KMS-11 (cell line): ENCODE measurements at regions not wholly inside any gene's neighbourhood (a gene's known extent, or its start where the extent isn't known, plus 50 kb on each side); places are given as distances from the start of the nearest gene placed in this dataset.

Source experiments
- H2AFZ ChIP-seq: fragments of 200-600 bp; sonication (generic); 2 replicates; pipeline ENCODE4 v1.6.1; 2016; ENCODE audit warnings: antibody characterized with exemption, mixed run types, low read depth
- H3K27ac ChIP-seq: fragments of 200-600 bp; sonication (generic); 2 replicates; pipeline ENCODE4 v1.6.1; 2016; ENCODE audit warnings: mild to moderate bottlenecking, mixed run types
- H3K27me3 ChIP-seq: fragments of 200-600 bp; sonication (generic); 2 replicates; pipeline ENCODE4 v1.6.1; 2017; ENCODE audit warnings: mild to moderate bottlenecking, low read depth, mixed run types, moderate library complexity; ENCODE audit not compliant: insufficient read depth
- H3K36me3 ChIP-seq: fragments of 200-600 bp; sonication (generic); 2 replicates; pipeline ENCODE4 v1.6.1; 2017; ENCODE audit warnings: mild to moderate bottlenecking, mixed run types; ENCODE audit not compliant: insufficient read depth
- H3K4me1 ChIP-seq: fragments of 200-600 bp; sonication (generic); 2 replicates; pipeline ENCODE4 v1.6.1; 2016; ENCODE audit warnings: mild to moderate bottlenecking, low read depth, mixed run types; ENCODE audit not compliant: poor library complexity, severe bottlenecking
- H3K4me2 ChIP-seq: fragments of 200-600 bp; sonication (generic); 2 replicates; pipeline ENCODE4 v1.7.0; 2016; ENCODE audit warnings: mild to moderate bottlenecking, mixed run types
- H3K4me3 ChIP-seq: fragments of 200-600 bp; sonication (generic); IDR thresholded peaks from 2 replicates; pipeline ENCODE4 v1.6.1; 2017; ENCODE audit warnings: low read depth, low read length, mixed read lengths; ENCODE audit not compliant: insufficient read depth
- H3K79me2 ChIP-seq: fragments of 200-600 bp; sonication (generic); 2 replicates; pipeline ENCODE4 v1.6.1; 2016; ENCODE audit warnings: low read depth, mixed run types; ENCODE audit not compliant: insufficient read depth
- H3K9ac ChIP-seq: fragments of 200-600 bp; sonication (generic); 2 replicates; pipeline ENCODE4 v1.6.1; 2016; ENCODE audit warnings: mild to moderate bottlenecking, mixed run types
- H4K20me1 ChIP-seq: fragments of 200-600 bp; sonication (generic); 2 replicates; pipeline ENCODE4 v1.6.1; 2016; ENCODE audit warnings: mild to moderate bottlenecking, mixed run types; ENCODE audit not compliant: insufficient read depth
- CTCF ChIP-seq: fragments of 200-600 bp; sonication (generic); conservative IDR thresholded peaks from 2 replicates; pipeline ENCODE4 v1.6.1; 2017; ENCODE audit warnings: low read depth, mild to moderate bottlenecking, antibody characterized with exemption, low read length, moderate library complexity, mixed read lengths

DNA sequence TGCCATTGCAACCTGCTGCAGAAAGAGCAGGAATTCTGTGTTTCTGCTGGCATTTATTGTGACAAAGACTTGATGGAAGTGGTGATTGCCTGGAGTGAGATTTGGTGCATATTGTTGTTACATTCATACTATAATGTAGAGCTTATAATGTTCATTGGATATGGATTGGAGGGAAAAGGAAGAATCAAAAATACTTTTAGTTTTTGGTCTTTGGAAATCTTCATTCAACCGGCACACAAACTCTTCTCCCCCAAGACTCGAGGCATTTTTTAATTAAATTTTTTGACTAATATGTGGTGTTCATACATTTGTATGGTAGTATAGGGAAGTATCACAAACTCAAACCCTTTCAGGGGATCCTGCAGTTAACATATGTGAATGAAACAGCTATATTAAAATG lies 380.8 kb downstream of the DOK5 start:
- no peaks in the 10 kb centered on the region for H3K36me3 ChIP-seq
- H3K9ac ChIP-seq: no peak overlapping the region
- H3K79me2 ChIP-seq: no peaks in the 10 kb centered on the region
- H2AFZ ChIP-seq: no peak overlapping the region
- no peaks in the 10 kb centered on the region for H4K20me1 ChIP-seq
- no peak overlapping the region for H3K27ac ChIP-seq
- H3K4me3 ChIP-seq: no peak overlapping the region
- H3K27me3 ChIP-seq: no peaks in the 10 kb centered on the region
- H3K4me2 ChIP-seq: no peak overlapping the region
- no peaks in the 10 kb centered on the region for H3K4me1 ChIP-seq
- no peak for TF ChIP-seq CTCF

- no peaks in the 10 kb centered on the region for H3K36me3 ChIP-seq
- H3K27ac ChIP-seq: no peak overlapping the region
- H3K27me3 ChIP-seq: no peaks in the 10 kb centered on the region
- H3K79me2 ChIP-seq: no peaks in the 10 kb centered on the region
- H3K4me2 ChIP-seq: no peak overlapping the region
- no peak overlapping the region for H3K4me3 ChIP-seq
- TF ChIP-seq CTCF: no peak
- no peak overlapping the region for H2AFZ ChIP-seq
- no peaks in the 10 kb centered on the region for H3K4me1 ChIP-seq
- no peak overlapping the region for H3K9ac ChIP-seq
- no peaks in the 10 kb centered on the region for H4K20me1 ChIP-seq
These were observed 374.3 kb downstream of the DOK5 start for GRCh38 chr20:54849741-54850140.

DNA sequence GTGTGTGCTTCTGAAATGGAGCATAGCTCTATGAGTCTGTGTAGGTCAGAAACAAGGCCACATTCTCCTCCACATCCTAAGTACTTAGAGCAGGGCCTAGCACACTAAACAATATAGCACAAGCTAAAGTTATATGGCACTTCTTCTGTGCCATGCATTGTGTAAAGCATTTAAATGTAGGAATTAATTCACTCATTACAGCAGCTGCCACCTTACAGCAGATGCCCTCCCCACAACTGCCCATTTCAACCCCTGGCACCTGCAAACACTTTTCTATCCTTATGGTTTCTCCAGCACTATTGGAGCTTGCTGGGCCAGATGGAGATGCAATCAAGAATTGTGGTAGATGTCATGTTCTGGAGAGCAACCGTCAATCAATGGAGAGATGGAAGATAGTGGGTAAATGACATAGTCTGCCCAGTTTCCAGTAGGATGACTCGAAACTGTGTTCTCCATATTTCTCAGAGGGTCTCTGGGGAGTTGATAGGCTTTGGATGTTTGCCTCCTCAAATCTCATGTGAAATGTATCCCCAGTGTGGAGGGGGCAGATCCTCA lies 373.7 kb downstream of the DOK5 start:
- Histone ChIP-seq H3K27ac (no peak overlapping the region), H3K4me3 (no peak overlapping the region), H3K4me1 (no peaks in the 10 kb centered on the region), H3K27me3 (no peaks in the 10 kb centered on the region), H3K4me2 (no peak overlapping the region), H3K9ac (no peak overlapping the region), H3K79me2 (no peaks in the 10 kb centered on the region), H3K36me3 (no peaks in the 10 kb centered on the region), H4K20me1 (no peaks in the 10 kb centered on the region), H2AFZ (no peak overlapping the region)
- TF ChIP-seq CTCF: no peak

DNA sequence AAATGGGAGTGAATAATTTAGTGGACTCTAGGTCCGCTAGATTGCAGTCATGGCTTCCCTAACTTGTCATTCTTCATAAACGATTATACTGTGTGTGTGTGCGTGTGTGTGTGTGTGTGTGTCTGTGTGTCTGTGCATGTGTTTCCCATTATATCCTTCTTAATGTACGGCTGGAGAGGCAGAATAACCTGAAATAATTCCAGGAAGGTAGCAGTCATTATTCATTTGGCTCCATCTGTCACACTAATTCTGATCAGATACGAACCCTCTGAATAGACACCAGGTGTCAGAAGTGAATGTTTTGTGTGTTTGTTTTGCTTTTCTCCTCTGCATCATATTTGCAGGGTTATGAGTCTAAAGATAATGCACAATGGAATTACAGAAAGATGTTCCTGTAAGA lies 372.9 kb downstream of the DOK5 start:
- Histone ChIP-seq H3K4me2 (no peak overlapping the region), H3K9ac (no peak overlapping the region), H2AFZ (no peak overlapping the region), H3K27me3 (no peaks in the 10 kb centered on the region), H3K36me3 (no peaks in the 10 kb centered on the region), H3K4me3 (no peak overlapping the region), H3K79me2 (no peaks in the 10 kb centered on the region), H3K27ac (no peak overlapping the region), H3K4me1 (no peaks in the 10 kb centered on the region), H4K20me1 (no peaks in the 10 kb centered on the region)
- TF ChIP-seq CTCF: no peak
